Gastrocnemius medialis (tissue), 4 donors: ENCODE measurements at regions not wholly inside any gene's neighbourhood (a gene's known extent, or its start where the extent isn't known, plus 50 kb on each side); places are given as distances from the start of the nearest gene placed in this dataset.

ENCODE experiments used
- CTCF ChIP-seq, 5 experiments: fragments of 450-650 bp in 3 of 5; fragments of 200-600 bp in 2 of 5; sonication (generic) in 2 of 5; IDR thresholded peaks in 4 of 5; conservative IDR thresholded peaks in 1 of 5; 1 replicate in 4 of 5; 2 replicates in 1 of 5; pipeline ENCODE4 v1.5.1; 2016 to 2019; ENCODE audit warnings: antibody characterized with exemption in 5 of 5, mild to moderate bottlenecking in 3 of 5, moderate library complexity in 3 of 5
- POLR2A ChIP-seq, 2 donors: fragments of 450-650 bp; IDR thresholded peaks; one replicate each; pipeline ENCODE4 v1.6.1; 2017; ENCODE audit warnings: antibody characterized with exemption in 2 of 2, mild to moderate bottlenecking in 2 of 2, moderate library complexity in 2 of 2

- TF ChIP-seq CTCF (IDR thresholded peaks at IDR 0.05 in 4 of 5, conservative IDR thresholded peaks at IDR 0.05 in 1 of 5) = no peak
- TF ChIP-seq POLR2A (IDR thresholded peaks at IDR 0.05) = no peak
Observed at GRCh38 chr2:81437456-81438000, 1133.0 kb upstream of the LRRTM1 start.
